HepG2 (cell line): ENCODE measurements at regions not wholly inside any gene's neighbourhood (a gene's known extent, or its start where the extent isn't known, plus 50 kb on each side); places are given as distances from the start of the nearest gene placed in this dataset.

Experiments used
- ATAC-seq: fragments of 200-7000 bp; cut with Tn5 transposase; 3 replicates; pipeline ENCODE4 v1.9.1; 2020; ENCODE audit warnings: mild to moderate bottlenecking, moderate library complexity
- BruUV-seq: library from RNA; stranded (reverse); fragments of 400-500 nt; replicated peaks from 2 replicates; lab custom pipeline; 2021; lab: Mats Ljungman, UMichigan
- CTCF ChIA-PET: fragments of 300-600 bp; formaldehyde crosslinking; extraction: SDS; loops from one replicate; lab custom pipeline; 2021; ENCODE audit warnings: low total read pairs, inconsistent platforms, low intra/inter-chr PET ratio; lab: Yijun Ruan, JAX
- POLR2A ChIA-PET: fragments of 350-600 bp; sonication (Branson Sonifier 250); formaldehyde crosslinking; loops from one replicate; lab custom pipeline; 2020; ENCODE audit warnings: antibody characterized with exemption, inconsistent platforms; lab: Yijun Ruan, JAX
- DNase-seq: peaks from one replicate; pipeline ENCODE4 v3.0.0-alpha.2; 2015; ENCODE audit warnings: low spot score
- FAIRE-seq: peaks from 3 replicates; lab custom pipeline; 2011; peaks lifted over from hg19 to GRCh38; lab: Jason Lieb, UNC
- H2AFZ ChIP-seq: one replicate; pipeline ENCODE4 v1.6.1; 2011; ENCODE audit warnings: low read length, inconsistent platforms
- H3K27ac ChIP-seq: fragments of 300-600 bp; 3 replicates; pipeline ENCODE4 v1.8.0; 2011; ENCODE audit warnings: mixed run types, mild to moderate bottlenecking, mixed read lengths, low read length, inconsistent platforms; ENCODE audit not compliant: insufficient read depth; ENCODE audit errors: extremely low read length
- H3K27me3 ChIP-seq, 2 experiments: fragments of 200-600 bp in 1 of 2; 2 replicates in 1 of 2; 3 replicates in 1 of 2; pipeline versions ENCODE4 v1.6.0 to v1.8.0; 2011; ENCODE audit warnings: low read length in 2 of 2, mild to moderate bottlenecking in 2 of 2, moderate library complexity in 2 of 2, inconsistent platforms in 1 of 2; ENCODE audit not compliant: insufficient read depth in 2 of 2, control insufficient read depth in 1 of 2
- H3K36me3 ChIP-seq, 2 experiments: fragments of 200-600 bp in 1 of 2; replicated peaks in 1 of 2; 2 replicates in 1 of 2; 3 replicates in 1 of 2; pipeline versions ENCODE4 v1.5.1 to v1.8.0; 2011; ENCODE audit warnings: low read length in 2 of 2, inconsistent platforms in 1 of 2; ENCODE audit not compliant: insufficient read depth in 2 of 2, control insufficient read depth in 1 of 2
- H3K4me1 ChIP-seq: 2 replicates; pipeline ENCODE4 v1.5.1; 2012; ENCODE audit warnings: low read length, inconsistent platforms; ENCODE audit not compliant: insufficient read depth
- H3K4me2 ChIP-seq: 2 replicates; pipeline ENCODE4 v1.6.0; 2011; ENCODE audit warnings: low read depth, low read length, inconsistent platforms
- H3K4me3 ChIP-seq, 3 experiments: fragments of 200-600 bp in 1 of 3; sonication (generic), shearing (Covaris generic) in 1 of 3; replicated peaks in 1 of 3; 2 replicates each; pipeline ENCODE4 v1.5.1; 2011 to 2016; ENCODE audit warnings: low read length in 3 of 3, inconsistent platforms in 2 of 3, low read depth in 2 of 3, mild to moderate bottlenecking in 2 of 3, control low read depth in 1 of 3, mixed read lengths in 1 of 3; ENCODE audit not compliant: insufficient read depth in 1 of 3
- H3K79me2 ChIP-seq: one replicate; pipeline ENCODE4 v1.6.1; 2011; ENCODE audit warnings: low read length, inconsistent platforms; ENCODE audit not compliant: insufficient read depth
- H3K9ac ChIP-seq: 2 replicates; pipeline ENCODE4 v1.6.0; 2011; ENCODE audit warnings: mild to moderate bottlenecking, low read depth, low read length, inconsistent platforms; ENCODE audit not compliant: insufficient read depth
- H3K9me3 ChIP-seq: 2 replicates; pipeline ENCODE4 v1.5.1; 2012; ENCODE audit warnings: mild to moderate bottlenecking, low read length
- H4K20me1 ChIP-seq: 2 replicates; pipeline ENCODE4 v1.6.0; 2011; ENCODE audit warnings: inconsistent platforms, mild to moderate bottlenecking, low read length, moderate library complexity; ENCODE audit not compliant: insufficient read depth
- CEBPG ChIP-seq: IDR thresholded peaks from 2 replicates; pipeline ENCODE4 v1.6.1; 2016
- DPF2 ChIP-seq: sonication (generic); formaldehyde crosslinking; IDR thresholded peaks from 2 replicates; pipeline ENCODE4 v1.4.0; 2020; ENCODE audit warnings: mild to moderate bottlenecking, low read depth, missing genetic modification reagents, borderline replicate concordance
- ERF ChIP-seq: IDR thresholded peaks from 2 replicates; pipeline ENCODE4 v1.6.1; 2018; ENCODE audit warnings: missing biosample characterization, missing genetic modification reagents
- KLF11 ChIP-seq: IDR thresholded peaks from 2 replicates; pipeline ENCODE4 v1.6.1; 2016; ENCODE audit warnings: missing compliant biosample characterization
- PAWR ChIP-seq: sonication (generic); formaldehyde crosslinking; IDR thresholded peaks from 2 replicates; pipeline ENCODE4 v1.4.0; 2020; ENCODE audit warnings: missing genetic modification reagents, mild to moderate bottlenecking, borderline replicate concordance
- PRPF4 ChIP-seq: fragments of 200-400 bp; formaldehyde crosslinking; IDR thresholded peaks from 2 replicates; pipeline ENCODE4 v1.6.1; 2016; ENCODE audit warnings: low read length, low read depth; ENCODE audit not compliant: poor library complexity, severe bottlenecking
- SP1 ChIP-seq, 2 experiments: fragments of 450-650 bp in 1 of 2; sonication (generic) in 1 of 2; formaldehyde crosslinking in 1 of 2; IDR thresholded peaks; 2 replicates each; pipeline versions ENCODE4 v1.4.0 to v1.6.1; 2016 to 2020; ENCODE audit warnings: missing genetic modification reagents in 1 of 2
- U2AF2 ChIP-seq: fragments of 200-400 bp; formaldehyde crosslinking; IDR thresholded peaks from 2 replicates; pipeline ENCODE4 v1.6.1; 2017; ENCODE audit warnings: low read depth, mild to moderate bottlenecking, low read length
- ZBTB21 ChIP-seq: sonication (generic); formaldehyde crosslinking; IDR thresholded peaks from 2 replicates; pipeline ENCODE4 v1.4.0; 2020; ENCODE audit warnings: missing genetic modification reagents
- WGBS: methylation state at CpG from one replicate; pipeline ENCODE4 v1.1.6; 2017; ENCODE audit warnings: low lambda C conversion rate; 5-methylcytosine and 5-hydroxymethylcytosine counted together
- in situ Hi-C: cut with HindIII; loops from 2 replicates; pipeline ENCODE4 v1.10.0; 2017; ENCODE audit warnings: low pct_unique_long_range_greater_than_20kb; ENCODE audit not compliant: extremely low pct_ligation_motif_present
- intact Hi-C: fragments of 100-400 bp; cut with micrococcal nuclease; formaldehyde crosslinking; loops from one replicate; pipeline ENCODE4 v1.10.0; 2022; ENCODE audit not compliant: unreplicated experiment
- TF ChIP-seq, protein P1 (sequence below): sonication (generic); formaldehyde crosslinking; IDR thresholded peaks from 2 replicates; pipeline ENCODE4 v1.5.0; 2020; ENCODE audit warnings: missing genetic modification reagents
- TF ChIP-seq, protein P2 (sequence below): sonication (generic); formaldehyde crosslinking; IDR thresholded peaks from 2 replicates; pipeline ENCODE4 v1.4.0; 2020; ENCODE audit warnings: missing genetic modification reagents

DNA sequence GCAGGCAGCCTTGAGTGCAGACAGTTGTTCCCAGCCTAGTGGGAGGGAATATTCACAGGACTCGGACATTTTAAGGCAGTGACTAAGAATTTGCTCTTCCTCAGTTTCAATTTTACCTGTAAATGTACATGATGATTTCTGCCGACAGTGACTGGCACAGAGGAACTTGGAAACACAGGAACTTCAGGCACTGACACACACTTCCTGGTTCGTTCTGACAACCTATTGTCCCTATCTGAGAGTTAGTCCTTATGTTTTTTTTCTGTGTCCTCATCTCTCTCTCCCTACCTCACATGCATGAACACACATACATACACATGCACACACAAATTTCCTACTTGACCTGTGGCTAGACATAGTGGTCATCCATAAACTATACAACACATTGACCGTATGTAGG is 89.4 kb upstream of the CD180 start (continued):
- TF ChIP-seq, protein P1, sequence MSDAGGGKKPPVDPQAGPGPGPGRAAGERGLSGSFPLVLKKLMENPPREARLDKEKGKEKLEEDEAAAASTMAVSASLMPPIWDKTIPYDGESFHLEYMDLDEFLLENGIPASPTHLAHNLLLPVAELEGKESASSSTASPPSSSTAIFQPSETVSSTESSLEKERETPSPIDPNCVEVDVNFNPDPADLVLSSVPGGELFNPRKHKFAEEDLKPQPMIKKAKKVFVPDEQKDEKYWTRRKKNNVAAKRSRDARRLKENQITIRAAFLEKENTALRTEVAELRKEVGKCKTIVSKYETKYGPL (CRISPR knock-in tag): no peak
- TF ChIP-seq, all 625 proteins: peak for 0

DNA sequence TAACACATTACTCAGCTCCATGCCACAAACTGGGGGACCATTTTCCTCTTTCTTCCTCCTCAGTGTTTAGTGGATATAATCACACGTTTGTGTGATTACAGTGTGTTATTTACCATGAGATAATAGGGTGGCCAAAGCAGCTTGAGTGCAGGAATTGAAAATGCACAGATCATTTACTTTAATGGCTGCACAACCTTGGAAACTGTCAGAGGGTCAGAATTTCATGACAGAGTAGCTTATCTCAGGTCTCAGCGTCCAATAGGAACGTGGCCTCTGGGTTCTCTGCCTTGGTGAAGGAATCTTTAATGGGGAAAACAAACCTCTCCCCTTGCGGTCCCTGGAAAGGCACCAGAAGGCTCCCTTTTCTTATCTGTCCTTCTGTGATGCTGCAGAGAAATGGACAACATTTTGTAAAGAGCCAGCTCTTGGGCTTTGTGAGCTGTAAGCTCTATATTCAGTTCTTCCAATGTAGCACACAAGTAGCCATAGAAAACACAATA is 87.4 kb upstream of the CD180 start:
- ChIA-PET POLR2A (no interaction called here), CTCF (no interaction called here)
- intact Hi-C loops: no loop called here
- Histone ChIP-seq H3K4me2 (0 out of 2 replicates have a peak overlapping the region, but pooled peaks have one; percentile 25), H3K9ac (no peak overlapping the region), H4K20me1 (no peaks in the 10 kb centered on the region), H3K4me1 (peaks cover 24% of the 10 kb centered on the region), H2AFZ (no peak overlapping the region), H3K79me2 (no peaks in the 10 kb centered on the region), H3K27me3 (no peaks in the 10 kb centered on the region), H3K36me3 (no peaks in the 10 kb centered on the region), H3K27ac (no peak overlapping the region), H3K4me3 (no peak overlapping the region), H3K9me3 (no peaks in the 10 kb centered on the region)
- 50% methylated on average over 4 of the region's 4 CpGs for WGBS
- no peak for ATAC-seq
- in situ Hi-C loops: no loop called here
- no peak for FAIRE-seq
- BruUV-seq: no TSS peak
- DNase-seq: no peak
- no peak for TF ChIP-seq DPF2 (CRISPR knock-in tag)
- no peak for TF ChIP-seq U2AF2
- TF ChIP-seq PRPF4: no peak
- TF ChIP-seq PAWR (CRISPR knock-in tag): no peak
- TF ChIP-seq KLF11 (CRISPR knock-in tag): no peak
- no peak for TF ChIP-seq ERF (CRISPR knock-in tag)
- TF ChIP-seq SP1 (IDR thresholded peaks at IDR 0.05): no peak
- TF ChIP-seq SP1 (CRISPR knock-in tag; IDR thresholded peaks at IDR 0.05): no peak
- no peak for TF ChIP-seq ZBTB21 (CRISPR knock-in tag)
- TF ChIP-seq CEBPG (CRISPR knock-in tag): no peak
- TF ChIP-seq, protein P2, sequence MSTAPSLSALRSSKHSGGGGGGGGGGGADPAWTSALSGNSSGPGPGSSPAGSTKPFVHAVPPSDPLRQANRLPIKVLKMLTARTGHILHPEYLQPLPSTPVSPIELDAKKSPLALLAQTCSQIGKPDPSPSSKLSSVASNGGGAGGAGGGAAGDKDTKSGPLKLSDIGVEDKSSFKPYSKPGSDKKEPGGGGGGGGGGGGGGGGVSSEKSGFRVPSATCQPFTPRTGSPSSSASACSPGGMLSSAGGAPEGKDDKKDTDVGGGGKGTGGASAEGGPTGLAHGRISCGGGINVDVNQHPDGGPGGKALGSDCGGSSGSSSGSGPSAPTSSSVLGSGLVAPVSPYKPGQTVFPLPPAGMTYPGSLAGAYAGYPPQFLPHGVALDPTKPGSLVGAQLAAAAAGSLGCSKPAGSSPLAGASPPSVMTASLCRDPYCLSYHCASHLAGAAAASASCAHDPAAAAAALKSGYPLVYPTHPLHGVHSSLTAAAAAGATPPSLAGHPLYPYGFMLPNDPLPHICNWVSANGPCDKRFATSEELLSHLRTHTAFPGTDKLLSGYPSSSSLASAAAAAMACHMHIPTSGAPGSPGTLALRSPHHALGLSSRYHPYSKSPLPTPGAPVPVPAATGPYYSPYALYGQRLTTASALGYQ: no peak
